Activated naive CD4-positive, alpha-beta T cell treated with anti-CD3 and anti-CD28 coated beads, Interleukin-2, amount 50 U/mL, for 24 hours (primary cell): ENCODE measurements at regions not wholly inside any gene's neighbourhood (a gene's known extent, or its start where the extent isn't known, plus 50 kb on each side); places are given as distances from the start of the nearest gene placed in this dataset.
"Not testable (repeated sequence)": the region's sequence is repeated elsewhere in the genome, so short reads cannot be mapped to it uniquely, and the experiment has no call there.

ENCODE experiments used
- H3K27ac Mint-ChIP-seq: one replicate; pipeline ENCODE4 v1.8.0; 2021; ENCODE audit warnings: mild to moderate bottlenecking, mixed read lengths
- H3K27me3 Mint-ChIP-seq: one replicate; pipeline ENCODE4 v1.8.0; 2021; ENCODE audit warnings: mixed read lengths
- H3K36me3 Mint-ChIP-seq: one replicate; pipeline ENCODE4 v1.8.0; 2021; ENCODE audit warnings: mixed read lengths
- H3K4me1 Mint-ChIP-seq: one replicate; pipeline ENCODE4 v1.8.0; 2021; ENCODE audit warnings: mixed read lengths
- H3K4me3 Mint-ChIP-seq: one replicate; pipeline ENCODE4 v1.8.0; 2021; ENCODE audit warnings: mild to moderate bottlenecking, mixed read lengths
- H3K9me3 Mint-ChIP-seq: one replicate; pipeline ENCODE4 v1.8.0; 2021; ENCODE audit warnings: mixed read lengths

GRCh38 chr18:57961876-57962505 lies 82.0 kb upstream of the NEDD4L start:
- H3K27ac Mint-ChIP-seq: no peak overlapping the region
- no peaks in the 10 kb centered on the region for H3K36me3 Mint-ChIP-seq
- H3K4me1 Mint-ChIP-seq: no peaks in the 10 kb centered on the region
- peaks cover 12% of the 10 kb centered on the region for H3K27me3 Mint-ChIP-seq
- H3K9me3 Mint-ChIP-seq: no peaks in the 10 kb centered on the region
- H3K4me3 Mint-ChIP-seq: no peak overlapping the region

GRCh38 chr18:57961411-57961810 lies 82.6 kb upstream of the NEDD4L start:
- Mint-ChIP-seq H3K36me3 (no peaks in the 10 kb centered on the region), H3K27me3 (peaks cover 12% of the 10 kb centered on the region), H3K4me1 (no peaks in the 10 kb centered on the region)

DNA sequence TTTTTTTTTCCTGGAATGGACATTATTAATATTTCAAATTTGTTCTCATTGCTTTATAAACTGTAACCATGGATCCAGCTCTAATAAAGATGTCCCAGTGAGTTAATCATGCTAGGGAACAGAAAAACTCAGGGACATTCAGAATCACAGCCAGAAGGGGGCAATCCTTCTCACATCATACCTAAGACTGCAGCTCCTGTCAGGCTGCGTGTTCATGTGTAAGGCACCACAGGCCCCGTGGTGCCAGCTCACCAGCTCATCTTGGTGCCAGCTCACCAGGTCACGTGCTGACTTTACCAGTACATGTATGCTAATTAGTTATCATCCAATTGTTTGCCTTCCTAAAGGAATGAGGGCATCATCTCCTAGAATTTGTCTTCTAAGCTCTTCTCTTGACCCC lies 84.7 kb upstream of the NEDD4L start:
- H3K27me3 Mint-ChIP-seq: peaks cover 12% of the 10 kb centered on the region
- no peak overlapping the region for H3K27ac Mint-ChIP-seq
- H3K36me3 Mint-ChIP-seq: no peaks in the 10 kb centered on the region
- H3K4me1 Mint-ChIP-seq: no peaks in the 10 kb centered on the region
- no peaks in the 10 kb centered on the region for H3K9me3 Mint-ChIP-seq
- H3K4me3 Mint-ChIP-seq: no peak overlapping the region

More at GRCh38 chr18:57961411-57961810, 82.6 kb upstream of the NEDD4L start:
- Mint-ChIP-seq H3K27ac (no peak overlapping the region), H3K4me3 (no peak overlapping the region), H3K9me3 (no peaks in the 10 kb centered on the region)

GRCh38 chr18:57957210-57957609 lies 86.8 kb upstream of the NEDD4L start:
- Mint-ChIP-seq H3K27ac (no peak overlapping the region), H3K9me3 (no peaks in the 10 kb centered on the region), H3K4me3 (no peak overlapping the region), H3K27me3 (peaks cover 9% of the 10 kb centered on the region), H3K4me1 (no peaks in the 10 kb centered on the region), H3K36me3 (no peaks in the 10 kb centered on the region)

DNA sequence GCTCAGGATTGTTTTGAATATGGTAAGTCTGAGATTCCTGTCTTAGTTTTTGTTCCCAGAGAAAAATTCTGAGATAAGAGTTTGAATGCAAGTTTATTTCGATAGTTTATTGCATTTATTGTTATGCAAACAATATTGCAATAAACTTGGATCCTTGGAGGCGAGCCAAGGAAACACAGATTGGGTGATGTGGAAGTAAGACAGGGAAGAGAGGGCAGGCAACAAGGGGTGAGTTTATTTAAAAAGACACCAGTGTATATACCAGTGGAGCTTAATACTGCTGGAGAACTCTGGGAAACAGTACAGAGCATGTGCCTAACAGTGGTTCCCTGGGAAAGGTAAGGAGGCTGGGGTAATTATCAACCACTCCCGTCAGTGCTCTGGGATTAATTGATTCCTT lies 87.5 kb upstream of the NEDD4L start:
- peaks cover 9% of the 10 kb centered on the region for H3K27me3 Mint-ChIP-seq
- H3K4me1 Mint-ChIP-seq: no peaks in the 10 kb centered on the region
- no peaks in the 10 kb centered on the region for H3K36me3 Mint-ChIP-seq
- H3K27ac Mint-ChIP-seq: no peak overlapping the region
- no peaks in the 10 kb centered on the region for H3K9me3 Mint-ChIP-seq
- no peak overlapping the region for H3K4me3 Mint-ChIP-seq

DNA sequence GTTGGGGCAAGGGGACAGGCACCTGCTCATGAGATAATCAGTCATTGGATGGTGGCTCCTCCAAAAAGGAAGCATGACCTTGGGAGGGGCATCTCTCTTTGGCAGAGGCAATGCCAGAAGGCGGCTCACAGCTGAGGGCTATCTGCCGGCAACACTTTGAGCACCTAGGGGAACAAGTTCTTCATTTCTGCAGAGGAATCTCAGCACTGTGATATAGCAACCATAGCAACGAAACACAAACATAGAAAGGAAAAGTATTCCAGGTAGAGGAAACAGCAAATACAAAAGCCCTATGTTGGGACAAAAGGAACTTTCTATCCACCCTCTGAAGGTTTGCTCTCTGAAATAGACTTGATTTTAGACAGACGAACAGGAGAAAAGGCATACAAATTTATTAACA lies 89.1 kb upstream of the NEDD4L start:
- Mint-ChIP-seq H3K4me1 (no peaks in the 10 kb centered on the region), H3K9me3 (no peaks in the 10 kb centered on the region), H3K36me3 (no peaks in the 10 kb centered on the region)

GRCh38 chr18:57953883-57954282 lies 90.1 kb upstream of the NEDD4L start:
- no peak overlapping the region for H3K4me3 Mint-ChIP-seq
- no peaks in the 10 kb centered on the region for H3K9me3 Mint-ChIP-seq
- peaks cover 2% of the 10 kb centered on the region for H3K27me3 Mint-ChIP-seq
- H3K36me3 Mint-ChIP-seq: no peaks in the 10 kb centered on the region
- H3K4me1 Mint-ChIP-seq: no peaks in the 10 kb centered on the region
- H3K27ac Mint-ChIP-seq: no peak overlapping the region

More for the DNA sequence above, 89.1 kb upstream of the NEDD4L start:
- Mint-ChIP-seq H3K4me3 (no peak overlapping the region), H3K27me3 (peaks cover 3% of the 10 kb centered on the region), H3K27ac (no peak overlapping the region)

DNA sequence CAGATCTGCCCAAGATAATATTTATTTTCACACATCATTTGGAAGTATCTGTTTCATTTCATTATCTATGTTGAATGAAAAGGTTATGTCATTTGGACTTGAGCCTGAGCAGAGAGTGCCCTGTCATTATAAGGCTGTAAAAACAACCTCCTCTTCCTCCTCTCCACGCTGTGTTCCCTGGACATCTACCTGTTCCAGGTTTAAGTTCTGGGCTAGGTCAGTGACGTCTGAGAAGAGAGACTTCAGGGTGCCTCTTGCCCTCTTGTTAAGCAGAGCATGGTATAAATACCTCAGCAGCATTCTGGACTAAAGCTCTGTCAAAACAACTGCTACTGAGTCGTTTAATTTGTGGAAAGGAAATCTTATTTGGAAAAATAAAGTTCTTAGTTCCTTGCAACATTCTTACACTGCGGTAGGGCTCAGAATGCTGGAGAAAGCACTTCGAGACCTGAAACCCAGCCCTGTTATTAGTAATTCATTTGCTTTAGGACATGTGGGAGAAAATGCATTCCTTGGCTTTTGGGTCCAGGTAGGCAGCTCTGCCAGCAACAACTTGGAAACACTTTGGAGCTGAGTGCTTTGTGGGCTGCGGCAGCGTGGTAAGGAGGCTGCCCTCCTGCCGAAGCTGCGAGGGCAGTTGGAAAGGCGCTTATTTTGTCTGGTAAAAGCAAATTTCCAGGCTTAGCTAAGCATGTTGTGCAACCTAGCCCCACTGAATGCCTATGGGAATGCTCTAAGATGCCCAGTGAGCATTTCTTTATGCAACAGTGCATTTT lies 91.8 kb upstream of the NEDD4L start:
- Mint-ChIP-seq H3K27me3 (peaks cover 4% of the 10 kb centered on the region), H3K9me3 (no peaks in the 10 kb centered on the region), H3K4me3 (no peak overlapping the region), H3K4me1 (no peaks in the 10 kb centered on the region), H3K27ac (no peak overlapping the region), H3K36me3 (no peaks in the 10 kb centered on the region)

DNA sequence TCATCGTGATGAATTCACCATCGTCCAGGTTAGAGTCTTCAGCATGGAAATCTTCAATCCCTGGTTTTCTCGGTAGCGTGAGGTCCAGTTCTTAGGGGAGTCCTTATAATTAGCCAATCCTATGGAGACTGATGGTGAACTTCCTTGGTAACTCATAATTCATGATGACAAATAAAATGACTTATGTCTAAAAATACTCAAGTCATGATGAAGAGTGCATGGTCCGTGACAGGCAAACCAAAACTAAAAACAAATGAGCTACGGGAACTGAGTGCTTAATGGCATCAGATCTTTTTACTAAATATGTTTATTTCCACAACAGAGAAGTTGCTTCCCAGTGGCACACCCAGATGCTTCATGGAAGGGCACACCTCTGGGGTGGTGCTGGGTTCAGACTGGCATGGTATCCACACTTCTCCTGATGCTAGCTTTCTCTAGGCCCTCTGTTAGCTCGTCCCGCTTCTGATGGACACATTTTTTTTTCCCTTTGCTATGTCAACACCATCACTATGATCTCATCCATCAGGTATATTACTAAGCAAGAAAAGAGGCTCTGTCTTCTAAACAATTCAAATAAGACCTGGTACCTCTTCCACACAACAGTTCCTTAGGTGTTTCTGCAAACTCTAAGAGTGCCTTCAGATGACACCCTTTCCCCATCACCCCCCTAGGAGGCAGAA lies 92.8 kb upstream of the NEDD4L start:
- Mint-ChIP-seq H3K4me1 (no peaks in the 10 kb centered on the region), H3K27ac (no peak overlapping the region), H3K36me3 (no peaks in the 10 kb centered on the region), H3K4me3 (no peak overlapping the region), H3K9me3 (no peaks in the 10 kb centered on the region), H3K27me3 (peaks cover 4% of the 10 kb centered on the region)

DNA sequence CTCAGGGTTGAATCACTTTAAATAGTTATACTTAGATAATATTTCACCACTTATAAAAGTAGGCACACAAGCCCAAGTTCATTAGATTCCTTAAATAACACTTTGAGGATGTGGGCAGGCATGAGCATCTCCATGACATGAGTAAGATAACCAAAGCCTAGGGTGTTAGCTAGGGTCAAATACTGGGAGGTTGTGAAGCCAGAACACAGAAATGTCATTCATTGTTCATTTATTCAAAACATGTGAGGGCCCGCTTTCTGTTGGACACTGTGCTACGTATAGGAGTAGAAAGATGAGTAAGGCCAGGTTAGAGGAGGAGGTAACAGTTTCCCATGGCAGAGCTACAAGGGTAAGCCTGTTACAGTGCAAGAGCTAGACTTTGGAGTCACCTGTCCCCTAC lies 93.5 kb upstream of the NEDD4L start:
- H3K9me3 Mint-ChIP-seq: no peaks in the 10 kb centered on the region
- peaks cover 4% of the 10 kb centered on the region for H3K27me3 Mint-ChIP-seq
- no peak overlapping the region for H3K27ac Mint-ChIP-seq
- no peaks in the 10 kb centered on the region for H3K36me3 Mint-ChIP-seq
- no peaks in the 10 kb centered on the region for H3K4me1 Mint-ChIP-seq
- no peak overlapping the region for H3K4me3 Mint-ChIP-seq

- not testable (repeated sequence) for H3K27ac Mint-ChIP-seq, H3K4me3 Mint-ChIP-seq, H3K27me3 Mint-ChIP-seq, H3K36me3 Mint-ChIP-seq, H3K9me3 Mint-ChIP-seq, H3K4me1 Mint-ChIP-seq
These were observed 94.7 kb upstream of the NEDD4L start for GRCh38 chr18:57949335-57949734.

DNA sequence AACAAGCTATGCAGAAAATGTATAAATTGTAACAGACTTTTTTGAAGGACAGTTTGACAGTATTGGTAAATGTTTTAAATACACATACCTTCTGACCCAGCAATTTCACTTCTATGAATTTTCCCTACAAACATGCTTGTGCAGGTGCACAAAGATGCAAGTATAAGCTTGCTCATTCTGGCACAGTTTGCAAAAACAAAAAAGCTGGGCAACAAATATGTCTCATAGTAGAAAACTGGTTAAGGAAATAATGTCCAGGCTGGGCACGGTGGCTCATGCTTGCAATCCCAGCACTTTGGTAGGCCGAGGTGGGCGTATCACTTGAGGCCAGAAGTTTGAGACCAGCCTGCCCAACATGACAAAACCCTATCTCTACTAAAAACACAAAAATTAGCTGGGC lies 96.9 kb upstream of the NEDD4L start:
- Mint-ChIP-seq H3K36me3 (no peaks in the 10 kb centered on the region), H3K27me3 (peaks cover 11% of the 10 kb centered on the region), H3K27ac (no peak overlapping the region), H3K9me3 (no peaks in the 10 kb centered on the region), H3K4me3 (no peak overlapping the region), H3K4me1 (no peaks in the 10 kb centered on the region)

DNA sequence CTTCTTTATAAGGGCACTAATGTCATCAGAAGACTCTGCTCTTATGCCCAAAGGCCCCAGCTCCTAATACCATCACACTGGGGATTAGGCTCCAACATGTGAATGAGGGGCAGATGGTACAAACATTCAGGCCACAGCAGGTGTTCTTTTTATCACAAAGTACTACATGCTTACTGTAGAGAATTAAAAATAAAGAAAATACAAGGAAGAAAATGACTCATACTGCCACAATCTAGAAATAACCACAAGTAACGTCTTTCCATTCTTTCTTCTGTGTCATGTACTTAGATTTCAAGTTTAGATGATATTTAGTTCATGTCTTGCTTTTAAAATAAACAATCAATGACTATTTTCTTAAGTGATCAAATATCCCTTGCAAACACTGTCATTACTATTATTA lies 100.3 kb upstream of the NEDD4L start:
- H3K36me3 Mint-ChIP-seq: no peaks in the 10 kb centered on the region
- peaks cover 13% of the 10 kb centered on the region for H3K27me3 Mint-ChIP-seq
- H3K27ac Mint-ChIP-seq: no peak overlapping the region
- H3K9me3 Mint-ChIP-seq: no peaks in the 10 kb centered on the region
- H3K4me3 Mint-ChIP-seq: no peak overlapping the region
- H3K4me1 Mint-ChIP-seq: no peaks in the 10 kb centered on the region

- Mint-ChIP-seq H3K27me3 (peaks cover 17% of the 10 kb centered on the region), H3K9me3 (no peaks in the 10 kb centered on the region), H3K4me3 (no peak overlapping the region), H3K4me1 (no peaks in the 10 kb centered on the region), H3K36me3 (no peaks in the 10 kb centered on the region), H3K27ac (no peak overlapping the region)
These were observed 101.5 kb upstream of the NEDD4L start for GRCh38 chr18:57942493-57942892.

GRCh38 chr18:57941841-57942489 lies 102.1 kb upstream of the NEDD4L start:
- H3K4me1 Mint-ChIP-seq: no peaks in the 10 kb centered on the region
- H3K27ac Mint-ChIP-seq: no peak overlapping the region
- H3K27me3 Mint-ChIP-seq: peaks cover 17% of the 10 kb centered on the region
- no peaks in the 10 kb centered on the region for H3K9me3 Mint-ChIP-seq
- H3K4me3 Mint-ChIP-seq: no peak overlapping the region
- no peaks in the 10 kb centered on the region for H3K36me3 Mint-ChIP-seq

- Mint-ChIP-seq H3K9me3 (no peaks in the 10 kb centered on the region), H3K27me3 (peaks cover 17% of the 10 kb centered on the region), H3K36me3 (no peaks in the 10 kb centered on the region), H3K27ac (no peak overlapping the region), H3K4me3 (no peak overlapping the region), H3K4me1 (no peaks in the 10 kb centered on the region)
These were observed 103.8 kb upstream of the NEDD4L start for GRCh38 chr18:57940166-57940660.
